IPS-18a (cell line): ENCODE measurements at regions not wholly inside any gene's neighbourhood (a gene's known extent, or its start where the extent isn't known, plus 50 kb on each side); places are given as distances from the start of the nearest gene placed in this dataset.

Source experiments
- H3K27ac ChIP-seq: one replicate; pipeline ENCODE4 v1.5.1; 2013; ENCODE audit warnings: low read length
- H3K27me3 ChIP-seq: one replicate; pipeline ENCODE4 v1.6.1; 2013; ENCODE audit warnings: mild to moderate bottlenecking, low read length; ENCODE audit not compliant: control insufficient read depth, insufficient read depth
- H3K36me3 ChIP-seq: one replicate; pipeline ENCODE4 v1.6.1; 2013; ENCODE audit warnings: low read depth, low read length; ENCODE audit not compliant: control insufficient read depth
- H3K4me1 ChIP-seq: one replicate; pipeline ENCODE4 v1.6.1; 2013; ENCODE audit warnings: low read depth, low read length; ENCODE audit not compliant: control insufficient read depth
- H3K4me3 ChIP-seq: one replicate; pipeline ENCODE4 v1.5.1; 2013; ENCODE audit warnings: low read length
- H3K9ac ChIP-seq: one replicate; pipeline ENCODE4 v1.6.1; 2013; ENCODE audit warnings: mild to moderate bottlenecking, low read length, moderate library complexity
- H3K9me3 ChIP-seq: one replicate; pipeline ENCODE4 v1.6.1; 2013; ENCODE audit warnings: low read depth, low read length; ENCODE audit not compliant: control insufficient read depth

DNA sequence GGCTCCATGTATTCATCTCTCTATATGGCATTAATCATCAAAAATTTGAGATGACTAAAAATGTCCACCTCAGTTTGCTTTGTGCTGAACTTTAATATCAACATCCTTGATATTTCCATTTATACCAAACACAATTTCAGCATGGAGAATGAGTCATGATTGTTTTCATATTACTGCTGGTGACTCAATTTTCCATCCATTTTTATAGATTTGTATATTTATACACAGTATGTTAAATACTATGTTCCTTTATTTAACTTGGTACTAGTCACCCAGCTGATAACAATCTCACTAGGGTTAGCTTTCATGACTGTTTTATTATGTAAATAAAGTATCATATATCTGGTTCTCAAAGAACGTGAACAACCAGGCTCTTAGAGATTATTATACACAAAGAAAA, 1255.1 kb downstream of the SLITRK1 start:
- Histone ChIP-seq H3K9me3 (no peaks in the 10 kb centered on the region), H3K9ac (no peak overlapping the region), H3K27ac (no peak overlapping the region), H3K36me3 (no peaks in the 10 kb centered on the region), H3K4me1 (no peaks in the 10 kb centered on the region), H3K27me3 (no peaks in the 10 kb centered on the region), H3K4me3 (no peak overlapping the region)

DNA sequence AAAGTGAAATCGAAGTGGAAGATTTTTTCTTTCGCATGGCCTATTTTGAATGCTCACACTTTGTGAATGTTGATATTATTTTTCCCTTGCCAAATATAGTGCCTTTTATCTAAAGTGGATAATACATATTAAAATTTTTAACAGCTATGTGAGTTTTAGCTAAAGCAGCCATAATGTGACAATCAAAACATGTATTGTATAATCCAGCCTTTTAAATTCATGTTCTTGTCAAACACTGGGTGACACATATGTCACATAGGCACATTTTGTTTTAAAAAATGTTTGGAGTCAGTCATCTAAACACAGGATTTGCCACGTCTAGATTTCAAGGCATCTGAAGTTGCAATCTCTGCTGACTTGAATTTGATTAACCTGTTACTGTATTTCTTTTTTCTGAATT, 1256.6 kb downstream of the SLITRK1 start:
- H3K4me3 ChIP-seq: no peak overlapping the region
- H3K9ac ChIP-seq: no peak overlapping the region
- H3K27ac ChIP-seq: no peak overlapping the region
- H3K4me1 ChIP-seq: no peaks in the 10 kb centered on the region
- no peaks in the 10 kb centered on the region for H3K36me3 ChIP-seq
- no peaks in the 10 kb centered on the region for H3K27me3 ChIP-seq
- H3K9me3 ChIP-seq: no peaks in the 10 kb centered on the region

DNA sequence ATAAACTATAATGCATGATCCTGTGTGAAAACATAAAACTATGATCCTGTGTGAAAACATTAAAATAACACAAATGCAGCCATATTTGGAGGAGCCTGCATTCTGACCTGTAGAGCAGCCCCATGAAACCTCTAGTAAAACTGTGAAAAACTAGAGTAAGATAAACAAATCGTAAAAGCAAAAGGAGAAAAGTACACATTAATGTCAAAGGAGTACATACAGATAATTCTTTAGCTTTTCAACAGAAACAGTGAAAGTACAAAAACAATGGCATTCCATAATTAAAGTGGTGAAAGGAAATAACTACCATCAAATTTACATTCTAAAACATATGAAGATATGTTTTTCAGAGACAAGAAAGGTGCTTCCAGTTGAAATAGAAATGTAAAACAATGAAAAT, 1267.2 kb downstream of the SLITRK1 start:
- Histone ChIP-seq H3K27ac (no peak overlapping the region), H3K4me1 (no peaks in the 10 kb centered on the region), H3K27me3 (no peaks in the 10 kb centered on the region), H3K9ac (no peak overlapping the region), H3K4me3 (no peak overlapping the region), H3K9me3 (no peaks in the 10 kb centered on the region), H3K36me3 (no peaks in the 10 kb centered on the region)

DNA sequence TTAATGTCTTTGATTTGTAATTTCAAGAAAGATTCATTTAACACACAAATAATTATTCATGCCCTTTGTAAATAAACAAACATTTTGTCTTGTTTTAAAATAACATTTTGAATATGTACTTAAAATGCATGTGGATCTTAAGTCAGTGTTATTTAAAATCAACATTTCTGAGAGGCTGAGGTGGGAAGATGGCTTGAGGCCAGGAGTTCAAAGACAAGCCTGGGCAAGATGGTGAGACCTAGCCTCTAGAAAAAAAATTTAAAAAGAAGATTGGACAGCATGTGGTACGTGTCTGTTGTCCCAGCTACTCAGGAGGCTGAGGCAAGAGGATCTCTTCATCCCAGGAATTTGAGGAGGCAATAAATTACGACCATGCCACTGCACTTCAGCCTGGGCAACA, 1268.2 kb downstream of the SLITRK1 start:
- no peak overlapping the region for H3K27ac ChIP-seq
- no peaks in the 10 kb centered on the region for H3K4me1 ChIP-seq
- H3K9ac ChIP-seq: no peak overlapping the region
- no peaks in the 10 kb centered on the region for H3K9me3 ChIP-seq
- H3K36me3 ChIP-seq: no peaks in the 10 kb centered on the region
- no peaks in the 10 kb centered on the region for H3K27me3 ChIP-seq
- no peak overlapping the region for H3K4me3 ChIP-seq

DNA sequence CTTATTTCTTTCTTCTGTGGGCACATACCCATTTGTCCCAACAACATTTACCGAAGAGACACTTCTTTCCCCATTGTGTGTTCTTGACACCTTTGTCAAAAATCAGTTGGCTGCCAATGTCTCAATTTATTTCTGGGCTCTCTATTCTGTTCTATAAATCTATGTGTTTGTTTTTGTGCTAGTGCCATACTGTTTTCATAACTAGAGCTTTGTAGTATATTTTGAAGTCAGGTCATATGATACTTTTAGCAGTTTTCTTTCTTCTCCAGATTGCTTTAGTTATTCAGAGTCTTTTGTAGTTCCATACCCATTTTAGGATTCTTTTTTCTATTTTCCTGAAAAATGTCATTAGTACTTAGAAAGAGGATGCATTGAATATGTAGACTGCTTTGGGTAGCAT, 1276.3 kb downstream of the SLITRK1 start:
- Histone ChIP-seq H3K9ac (no peak overlapping the region), H3K4me1 (no peaks in the 10 kb centered on the region), H3K4me3 (no peak overlapping the region), H3K36me3 (no peaks in the 10 kb centered on the region), H3K27ac (no peak overlapping the region), H3K9me3 (peaks cover 6% of the 10 kb centered on the region), H3K27me3 (peaks cover 3% of the 10 kb centered on the region)

DNA sequence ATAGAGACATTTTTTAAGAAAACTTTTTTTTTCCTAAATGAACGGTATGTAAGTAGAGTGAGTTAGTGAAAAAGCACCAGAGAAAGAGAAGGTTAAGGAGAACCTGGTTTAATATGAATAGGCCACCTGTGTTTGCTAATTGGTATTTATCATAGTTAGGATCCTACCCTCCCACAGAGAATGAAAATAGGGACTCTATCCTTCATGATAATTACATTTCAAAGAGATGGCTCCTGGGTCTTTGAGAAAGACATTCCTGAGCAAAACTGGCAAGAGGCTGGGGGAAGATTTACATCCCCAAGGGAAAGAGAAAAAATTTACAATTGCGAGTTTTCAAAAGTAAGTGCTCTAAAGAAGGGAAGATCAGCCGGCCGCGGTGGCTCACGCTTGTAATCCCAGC, 1284.5 kb downstream of the SLITRK1 start:
- Histone ChIP-seq H3K27me3 (peaks cover 74% of the 10 kb centered on the region), H3K27ac (no peak overlapping the region), H3K9ac (no peak overlapping the region), H3K4me3 (no peak overlapping the region), H3K4me1 (no peaks in the 10 kb centered on the region), H3K36me3 (no peaks in the 10 kb centered on the region), H3K9me3 (no peaks in the 10 kb centered on the region)

DNA sequence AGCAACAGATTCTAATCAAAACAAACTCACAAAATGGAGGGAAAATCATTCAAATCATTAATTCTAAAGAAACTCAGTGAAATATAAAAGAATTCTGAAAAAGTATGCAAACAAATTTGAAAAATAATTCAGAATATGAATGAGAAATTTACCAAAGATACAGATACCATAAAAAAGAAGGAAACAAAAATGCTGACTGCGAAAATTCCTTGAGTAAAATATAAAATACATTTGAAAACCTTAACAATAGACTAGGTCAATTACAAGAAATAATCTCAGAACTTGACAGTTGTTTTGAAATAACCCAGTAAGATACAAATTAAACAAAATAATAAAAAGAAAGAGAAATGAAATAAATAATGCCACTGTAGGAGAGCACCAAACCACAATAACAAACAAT, 1289.0 kb downstream of the SLITRK1 start:
- H3K36me3 ChIP-seq: no peaks in the 10 kb centered on the region
- no peaks in the 10 kb centered on the region for H3K4me1 ChIP-seq
- H3K4me3 ChIP-seq: no peak overlapping the region
- H3K9ac ChIP-seq: no peak overlapping the region
- no peak overlapping the region for H3K27ac ChIP-seq
- H3K9me3 ChIP-seq: no peaks in the 10 kb centered on the region
- H3K27me3 ChIP-seq: peaks cover 44% of the 10 kb centered on the region

DNA sequence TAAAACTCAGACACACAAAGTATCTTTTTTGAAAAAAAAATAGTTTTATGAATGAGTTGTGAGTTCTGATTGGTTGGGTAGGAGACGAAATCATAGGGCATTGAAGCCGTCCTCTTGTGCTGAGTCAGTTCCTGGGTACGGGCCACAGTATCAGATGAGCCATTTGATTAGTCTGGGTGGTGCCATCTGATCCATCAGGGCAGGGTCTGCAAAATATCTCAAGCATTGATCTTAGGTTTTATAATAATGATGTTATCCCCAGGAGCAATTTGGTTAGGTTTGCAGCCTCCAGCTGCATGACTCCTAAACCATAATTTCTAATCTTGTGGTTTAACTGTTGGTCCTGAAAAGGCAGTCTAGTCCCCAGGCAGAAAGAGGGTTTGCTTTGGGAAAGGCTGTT, 1310.6 kb downstream of the SLITRK1 start:
- Histone ChIP-seq H3K27ac (no peak overlapping the region), H3K4me3 (no peak overlapping the region), H3K36me3 (no peaks in the 10 kb centered on the region), H3K9ac (no peak overlapping the region), H3K27me3 (no peaks in the 10 kb centered on the region), H3K4me1 (no peaks in the 10 kb centered on the region), H3K9me3 (peaks cover 7% of the 10 kb centered on the region)

DNA sequence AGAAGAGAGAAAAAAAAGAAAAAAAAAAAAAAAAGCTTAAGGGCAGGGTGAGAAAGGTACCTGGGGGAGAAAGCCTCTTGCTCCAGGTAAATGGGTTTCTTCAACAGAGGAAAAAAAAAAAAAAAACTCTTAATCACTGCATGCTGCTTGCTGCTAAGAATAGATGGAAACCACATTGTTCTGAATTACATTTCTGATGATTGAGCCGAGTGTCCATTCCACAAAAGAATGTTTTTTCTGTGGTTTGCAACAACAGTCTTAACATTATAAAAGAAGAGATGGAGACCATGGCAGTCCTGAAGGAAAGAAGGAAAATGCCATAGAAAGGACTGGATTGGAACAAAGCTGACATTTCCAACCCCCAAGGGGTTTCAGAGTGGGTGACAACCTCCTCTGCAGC, 1312.7 kb downstream of the SLITRK1 start:
- H3K27me3 ChIP-seq: no peaks in the 10 kb centered on the region
- no peaks in the 10 kb centered on the region for H3K36me3 ChIP-seq
- H3K9ac ChIP-seq: no peak overlapping the region
- H3K4me3 ChIP-seq: no peak overlapping the region
- no peaks in the 10 kb centered on the region for H3K4me1 ChIP-seq
- H3K27ac ChIP-seq: no peak overlapping the region
- no peaks in the 10 kb centered on the region for H3K9me3 ChIP-seq

DNA sequence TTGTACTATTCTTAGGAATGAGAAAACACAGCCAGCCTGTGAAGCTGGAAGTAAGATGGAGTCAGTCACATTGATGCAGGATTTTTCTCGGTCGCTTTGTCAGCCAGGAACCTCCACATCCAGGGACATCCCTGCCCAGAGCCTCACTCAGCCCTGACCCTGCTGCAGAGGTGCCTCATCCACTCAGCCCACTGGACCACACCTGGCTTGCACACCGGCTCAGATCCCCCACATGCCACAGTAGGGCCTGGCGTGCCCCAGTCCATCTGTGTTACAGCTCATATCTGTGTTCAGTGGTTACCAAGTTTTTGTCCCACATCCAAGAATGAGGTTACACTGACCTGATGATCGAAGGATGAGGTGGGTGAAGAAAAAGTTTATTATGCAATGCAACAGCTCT, 1315.4 kb downstream of the SLITRK1 start:
- H3K27me3 ChIP-seq: no peaks in the 10 kb centered on the region
- H3K36me3 ChIP-seq: no peaks in the 10 kb centered on the region
- no peak overlapping the region for H3K4me3 ChIP-seq
- H3K4me1 ChIP-seq: no peaks in the 10 kb centered on the region
- H3K9me3 ChIP-seq: no peaks in the 10 kb centered on the region
- H3K27ac ChIP-seq: no peak overlapping the region
- no peak overlapping the region for H3K9ac ChIP-seq

DNA sequence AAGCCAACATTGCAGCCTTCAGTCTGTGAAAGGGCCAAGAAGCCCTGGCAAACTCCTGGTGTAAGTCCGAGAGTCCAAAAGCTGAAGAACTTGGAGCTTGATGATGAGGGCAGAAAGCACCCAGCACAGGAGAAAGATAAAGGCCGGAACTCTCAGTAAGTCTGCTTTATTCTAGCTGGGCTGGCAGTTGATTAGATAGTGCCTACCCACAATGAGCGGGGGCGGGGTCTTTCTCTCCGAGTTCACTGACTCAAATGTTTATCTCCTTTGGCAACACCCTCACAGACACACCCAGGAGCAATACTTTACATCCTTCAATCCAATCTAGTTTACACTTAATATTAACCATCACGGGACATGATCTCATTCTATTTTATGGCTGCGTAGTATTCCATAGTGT, 1317.1 kb downstream of the SLITRK1 start:
- Histone ChIP-seq H3K27ac (no peak overlapping the region), H3K4me1 (no peaks in the 10 kb centered on the region), H3K9me3 (no peaks in the 10 kb centered on the region), H3K9ac (no peak overlapping the region), H3K36me3 (no peaks in the 10 kb centered on the region), H3K4me3 (no peak overlapping the region), H3K27me3 (no peaks in the 10 kb centered on the region)

DNA sequence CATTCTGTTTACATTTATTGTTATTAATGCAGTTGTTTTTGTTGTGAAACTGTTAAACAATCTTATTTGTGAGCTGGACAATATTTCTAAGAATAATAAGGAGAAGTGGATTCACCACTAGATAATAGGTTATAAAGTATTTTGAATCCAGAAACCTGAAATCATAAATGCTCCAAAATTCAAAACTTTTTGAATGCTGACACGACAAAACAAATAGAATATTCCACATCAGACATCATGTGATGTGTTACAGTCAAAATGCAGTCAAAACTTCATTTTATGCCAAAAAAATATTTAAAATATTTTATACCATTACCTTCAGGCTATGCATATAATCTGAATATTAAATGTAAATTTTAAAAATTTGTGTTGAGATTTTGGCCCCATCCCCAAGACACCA, 1321.4 kb downstream of the SLITRK1 start:
- H3K27me3 ChIP-seq: no peaks in the 10 kb centered on the region
- H3K4me1 ChIP-seq: no peaks in the 10 kb centered on the region
- no peak overlapping the region for H3K27ac ChIP-seq
- no peak overlapping the region for H3K4me3 ChIP-seq
- no peaks in the 10 kb centered on the region for H3K9me3 ChIP-seq
- H3K9ac ChIP-seq: no peak overlapping the region
- no peaks in the 10 kb centered on the region for H3K36me3 ChIP-seq

DNA sequence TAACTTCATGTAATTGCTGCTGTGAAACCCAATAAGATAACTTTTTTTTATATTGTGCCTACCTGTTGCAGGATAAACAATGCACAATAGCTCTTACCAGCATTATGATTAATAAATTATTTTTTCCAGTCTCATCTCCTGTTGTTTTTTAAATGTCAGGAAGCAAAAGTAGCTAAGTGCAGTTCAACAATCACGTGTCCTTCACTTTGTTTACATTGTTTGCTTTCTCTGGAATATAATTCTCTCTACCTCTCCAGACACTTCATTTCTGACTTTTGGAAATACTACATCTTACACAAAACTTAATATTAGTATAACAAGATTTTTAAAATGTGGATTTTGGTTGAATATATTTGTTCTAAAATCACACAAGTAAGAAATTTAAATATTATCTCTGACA, 1359.4 kb downstream of the SLITRK1 start:
- no peak overlapping the region for H3K9ac ChIP-seq
- no peak overlapping the region for H3K4me3 ChIP-seq
- H3K27me3 ChIP-seq: no peaks in the 10 kb centered on the region
- no peaks in the 10 kb centered on the region for H3K36me3 ChIP-seq
- H3K27ac ChIP-seq: no peak overlapping the region
- no peaks in the 10 kb centered on the region for H3K9me3 ChIP-seq
- no peaks in the 10 kb centered on the region for H3K4me1 ChIP-seq
